NT2/D1 (cell line): ENCODE measurements at regions not wholly inside any gene's neighbourhood (a gene's known extent, or its start where the extent isn't known, plus 50 kb on each side); places are given as distances from the start of the nearest gene placed in this dataset.

Experiments used
- SUZ12 ChIP-seq: IDR thresholded peaks from 2 replicates; pipeline ENCODE4 v1.6.1; 2011; ENCODE audit not compliant: insufficient read length, insufficient read depth; ENCODE audit errors: extremely low read depth
- YY1 ChIP-seq: IDR thresholded peaks from 2 replicates; pipeline ENCODE4 v1.6.1; 2011; ENCODE audit not compliant: insufficient read length, insufficient read depth
- ZNF274 ChIP-seq: IDR thresholded peaks from 2 replicates; pipeline ENCODE4 v1.6.1; 2011; ENCODE audit warnings: mild to moderate bottlenecking, low read depth, low read length

GRCh38 chr20:11529047-11529446 lies 388.6 kb upstream of the BTBD3 start:
- TF ChIP-seq ZNF274 (no peak), YY1 (no peak), SUZ12 (no peak)
